ENCODE measurements at regions not wholly inside any gene's neighbourhood (a gene's known extent, or its start where the extent isn't known, plus 50 kb on each side); places are given as distances from the start of the nearest gene placed in this dataset.
"Not testable (repeated sequence)": the region's sequence is repeated elsewhere in the genome, so short reads cannot be mapped to it uniquely, and the experiment has no call there.

DNA sequence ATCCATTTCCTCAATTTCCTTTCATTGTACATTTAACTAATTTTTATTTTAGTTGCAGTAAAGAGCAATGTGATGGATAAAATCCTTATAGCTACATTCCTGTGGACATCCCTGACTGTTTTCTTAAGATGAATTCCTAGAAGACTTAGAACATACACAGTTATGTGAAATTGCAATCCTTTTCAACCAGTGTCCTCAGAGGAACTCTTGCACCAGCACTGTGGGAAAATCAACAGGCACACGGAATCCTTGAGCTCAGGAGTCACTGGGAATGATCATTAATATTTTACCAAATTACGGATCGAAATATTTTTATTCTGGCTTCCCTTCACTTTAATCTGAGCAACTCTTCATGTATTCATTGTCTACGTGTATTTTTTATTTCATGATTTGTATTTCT, 901.9 kb upstream of the WWC1 start:
- no peak for DNase-seq (ENCODE audit: low read depth in 4 of 4, low spot score in 3 of 4)

DNA sequence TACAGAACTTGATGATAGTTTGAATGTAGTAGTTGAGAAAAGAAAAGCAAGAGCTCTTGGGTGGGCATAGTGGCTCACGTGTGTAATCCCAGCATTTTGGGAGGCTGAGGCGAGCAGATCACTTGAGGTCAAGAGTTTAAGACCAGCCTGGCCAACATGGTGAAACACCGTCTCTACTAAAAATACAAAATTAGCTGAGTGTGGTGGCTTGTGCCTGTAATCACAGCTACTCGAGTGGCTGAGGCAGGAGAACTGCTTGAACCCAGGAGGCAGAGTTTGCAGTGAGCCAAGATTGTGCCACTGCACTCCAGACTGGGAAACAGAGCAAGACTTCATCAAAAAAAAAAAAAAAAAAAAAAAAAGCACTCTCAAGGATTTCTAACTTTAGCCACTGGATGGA, 900.2 kb upstream of the WWC1 start:
- not testable (repeated sequence) for DNase-seq (ENCODE audit: low read depth in 4 of 4, low spot score in 3 of 4)

DNA sequence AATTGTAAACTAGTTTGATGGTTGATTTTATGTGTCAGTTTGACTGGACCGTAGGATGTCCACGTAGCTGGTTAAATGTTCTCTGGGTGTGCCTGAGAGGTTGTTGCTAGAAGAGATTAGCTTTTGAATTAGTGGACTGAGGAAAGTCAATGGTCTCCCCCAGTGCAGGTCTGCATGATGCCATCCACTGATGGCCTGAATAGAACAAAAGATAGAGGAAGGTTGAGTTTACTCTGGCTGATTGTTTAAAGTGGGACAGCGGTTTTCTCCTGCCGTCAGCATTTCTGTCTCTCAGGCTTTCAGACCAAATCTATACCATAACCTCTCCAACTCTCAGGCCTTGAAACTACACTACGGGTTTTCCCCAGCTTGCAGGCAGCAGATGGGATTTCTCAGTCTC, 899.2 kb upstream of the WWC1 start:
- no peak for DNase-seq (ENCODE audit: low read depth in 4 of 4, low spot score in 3 of 4)

DNA sequence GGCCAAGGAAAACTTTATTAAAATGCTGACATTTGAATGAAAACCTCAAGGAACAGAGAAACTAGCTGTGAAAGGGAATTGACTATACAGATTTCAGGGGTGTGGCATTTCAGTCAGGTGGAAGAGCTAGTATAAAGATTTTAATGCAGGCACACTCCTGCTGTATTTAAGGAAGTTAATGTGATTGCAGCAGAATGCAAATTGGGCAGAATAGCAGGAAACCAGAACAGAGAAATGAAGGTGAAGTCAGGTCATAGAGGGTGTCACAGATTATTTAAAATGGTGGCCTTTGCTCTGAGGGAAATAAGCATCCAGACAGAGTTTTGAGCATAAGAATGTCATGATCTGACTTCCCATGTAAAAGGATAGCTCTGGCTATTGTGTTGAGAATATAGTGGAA, 898.1 kb upstream of the WWC1 start:
- no peak for DNase-seq (ENCODE audit: low read depth in 4 of 4, low spot score in 3 of 4)

DNA sequence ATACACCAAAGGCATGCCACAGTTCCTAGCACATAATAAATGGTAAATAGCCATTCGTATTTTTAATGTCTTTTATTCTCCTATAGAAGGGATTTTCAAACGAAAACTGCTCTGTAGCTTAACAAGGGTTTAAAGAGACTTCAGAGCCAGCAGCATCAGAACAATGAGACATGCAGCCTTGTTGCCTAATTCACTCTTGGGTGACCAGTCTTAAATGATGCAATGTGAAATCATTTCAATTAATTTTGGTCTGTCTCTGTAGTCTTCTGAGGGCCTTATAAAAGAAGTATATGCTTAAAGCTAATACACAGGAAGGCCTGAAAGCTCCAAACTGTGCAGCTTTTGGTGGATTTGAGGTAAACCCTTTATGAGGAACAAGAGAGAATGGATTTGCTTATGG, 888.8 kb upstream of the WWC1 start:
- DNase-seq (ENCODE audit: low read depth in 4 of 4, low spot score in 3 of 4): no peak

DNA sequence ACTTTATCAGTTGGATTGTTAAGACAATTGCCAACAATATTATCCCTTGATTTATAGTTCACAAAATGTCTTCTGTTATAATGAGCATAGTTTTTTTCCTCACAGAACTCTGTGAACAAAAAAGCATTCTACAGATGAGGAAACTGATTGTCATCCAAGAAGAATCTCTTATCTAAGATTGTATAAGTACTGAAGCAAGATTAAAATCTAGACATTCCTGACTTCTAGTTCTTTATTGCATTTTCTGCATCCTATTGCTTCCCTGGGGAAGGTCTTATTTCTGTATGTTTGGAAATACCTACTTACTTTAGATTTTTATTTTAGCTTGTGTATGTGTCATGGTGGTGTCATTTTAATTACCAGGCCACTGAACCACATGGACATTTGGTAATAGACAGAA, 884.9 kb upstream of the WWC1 start:
- DNase-seq (ENCODE audit: low read depth in 4 of 4, low spot score in 3 of 4): no peak

DNA sequence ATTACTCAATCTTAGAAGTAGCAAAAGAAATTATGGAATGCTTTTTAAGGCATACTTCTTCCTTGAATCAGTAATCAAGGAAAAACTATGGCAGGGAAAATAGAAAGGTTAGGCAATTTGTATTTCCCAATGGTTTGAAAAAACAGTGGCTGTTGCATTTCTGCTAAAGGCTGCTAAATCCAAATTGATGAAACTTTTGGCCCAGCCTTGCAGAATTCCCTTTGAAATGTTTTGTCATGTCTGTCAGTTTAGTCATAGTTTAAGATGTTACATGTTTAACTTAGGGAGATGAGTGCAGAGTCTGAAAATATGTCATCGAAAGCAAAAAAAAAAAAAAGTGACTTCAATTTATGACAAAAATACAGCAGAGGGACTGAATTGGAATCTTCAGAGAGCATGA, 878.9 kb upstream of the WWC1 start:
- no peak for DNase-seq (ENCODE audit: low read depth in 4 of 4, low spot score in 3 of 4)

DNA sequence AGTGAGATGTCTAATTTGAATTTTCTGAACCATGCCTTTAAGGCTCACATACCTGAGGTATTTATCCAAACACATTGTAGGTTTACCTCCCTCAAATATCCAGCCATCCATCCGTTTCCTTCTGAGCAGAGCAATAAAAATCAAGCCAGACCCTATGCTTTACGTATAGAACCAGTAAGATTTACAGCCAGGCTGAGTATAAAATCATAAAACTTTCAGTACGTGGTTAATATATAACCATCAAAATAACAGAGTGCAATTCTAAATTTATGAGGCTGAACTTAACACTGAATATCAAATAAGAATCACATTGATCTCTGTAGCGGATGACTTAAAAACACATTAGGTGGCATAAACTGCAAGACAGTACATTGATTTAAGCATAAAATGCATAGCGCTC, 877.9 kb upstream of the WWC1 start:
- DNase-seq (ENCODE audit: low read depth in 4 of 4, low spot score in 3 of 4): peak in 2 of 4 donors; percentile 5 to 18

DNA sequence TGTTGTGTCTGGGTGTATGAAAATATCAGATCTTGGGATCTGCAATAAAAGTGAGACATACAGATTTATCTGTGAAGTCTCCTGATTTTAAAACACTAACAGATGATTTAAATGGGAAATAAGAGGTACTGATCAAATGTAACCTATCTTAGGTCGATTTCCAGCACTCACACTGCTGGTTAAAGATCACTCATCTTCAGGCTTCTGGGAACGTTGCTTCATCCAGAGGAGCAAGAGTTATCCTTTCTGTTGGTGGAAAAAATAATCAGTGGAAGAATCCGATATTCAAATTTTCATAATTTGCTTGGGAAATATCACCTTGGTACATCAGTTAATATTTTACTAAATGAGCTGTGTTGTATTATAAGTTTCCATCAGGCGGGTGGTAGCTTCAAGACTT, 876.8 kb upstream of the WWC1 start:
- no peak for DNase-seq (ENCODE audit: low read depth in 4 of 4, low spot score in 3 of 4)

DNA sequence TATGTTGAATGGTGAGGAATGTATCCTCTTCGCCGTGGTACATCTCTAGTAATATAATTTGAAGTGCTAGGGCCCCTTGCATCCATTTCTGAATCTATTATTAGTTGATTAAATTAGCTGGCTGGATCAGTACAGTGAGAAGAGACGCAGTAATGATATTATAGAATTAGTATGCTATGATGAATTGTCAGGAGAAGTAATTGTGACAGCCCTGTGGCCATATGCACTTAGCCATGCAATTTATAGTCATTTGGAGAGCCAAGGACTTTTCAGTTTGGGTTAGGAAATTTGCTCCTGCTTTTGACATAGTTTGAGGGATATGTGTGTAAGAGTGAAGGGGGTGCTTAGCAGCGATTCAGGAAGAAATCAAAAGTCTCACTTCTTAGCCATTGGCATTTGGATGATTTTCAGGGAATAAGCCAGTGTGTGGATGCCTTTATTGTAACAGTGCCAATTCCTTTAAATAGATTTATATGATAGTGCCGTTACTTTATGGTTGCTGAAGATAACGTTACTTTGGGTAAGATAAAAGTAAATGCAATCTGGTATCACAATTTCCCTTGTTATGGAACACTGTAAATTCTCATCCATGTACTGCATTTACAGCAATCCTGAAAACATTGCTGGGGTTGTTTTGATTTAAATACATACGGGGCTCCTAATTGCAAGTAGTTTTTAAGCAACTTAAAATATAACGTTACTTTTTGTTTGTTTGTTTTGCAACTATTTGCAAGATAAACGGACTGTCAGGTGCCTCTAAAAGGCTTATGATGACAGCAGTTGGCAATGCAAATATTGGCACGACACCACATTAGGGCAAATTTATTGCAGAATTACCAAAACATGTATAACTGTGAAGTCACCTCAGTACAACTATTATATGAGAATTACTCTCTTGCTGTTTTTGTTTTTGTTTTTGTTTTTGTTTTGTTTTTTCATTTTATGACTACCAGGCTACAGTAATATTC, 875.4 kb upstream of the WWC1 start:
- no peak for DNase-seq (ENCODE audit: low read depth in 4 of 4, low spot score in 3 of 4)

DNA sequence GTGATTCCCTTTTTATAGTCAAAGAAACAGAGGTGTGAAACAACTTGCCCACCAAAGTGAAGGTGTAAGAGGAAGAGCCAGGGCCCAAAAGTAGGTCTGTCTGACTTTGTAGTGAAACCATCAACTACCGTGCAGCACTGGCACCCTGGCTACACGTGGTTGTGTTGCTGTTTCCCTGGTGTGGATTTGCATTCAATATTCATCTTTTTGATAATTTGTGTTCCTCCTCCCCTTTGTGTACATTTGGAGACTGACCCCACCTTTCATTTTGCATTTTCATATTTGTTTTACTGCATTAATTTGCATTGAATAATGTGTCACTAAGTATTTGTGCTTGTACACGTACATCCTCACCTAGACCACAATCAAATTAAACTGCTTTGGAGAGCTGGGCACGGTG, 873.8 kb upstream of the WWC1 start:
- no peak for DNase-seq (ENCODE audit: low read depth in 4 of 4, low spot score in 3 of 4)

DNA sequence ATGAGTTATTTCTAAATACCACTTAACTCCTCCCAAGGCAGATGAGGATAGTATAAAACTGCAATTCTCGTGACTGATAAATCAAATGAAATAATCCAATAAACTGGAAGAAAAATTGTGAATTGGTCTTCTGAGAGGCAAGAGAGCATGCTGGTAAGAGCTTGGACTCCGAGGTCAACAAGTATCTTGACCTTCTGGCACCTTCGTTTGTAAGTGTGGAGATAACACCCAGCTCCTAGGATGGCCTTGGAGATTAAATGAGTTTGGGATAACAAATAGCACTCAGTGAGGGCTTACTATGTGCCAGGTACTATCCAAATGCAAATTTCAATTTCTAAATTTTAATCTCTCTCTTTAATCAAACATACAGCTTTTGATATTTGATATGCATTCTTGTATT, 866.3 kb upstream of the WWC1 start:
- no peak for DNase-seq (ENCODE audit: low read depth in 4 of 4, low spot score in 3 of 4)

DNA sequence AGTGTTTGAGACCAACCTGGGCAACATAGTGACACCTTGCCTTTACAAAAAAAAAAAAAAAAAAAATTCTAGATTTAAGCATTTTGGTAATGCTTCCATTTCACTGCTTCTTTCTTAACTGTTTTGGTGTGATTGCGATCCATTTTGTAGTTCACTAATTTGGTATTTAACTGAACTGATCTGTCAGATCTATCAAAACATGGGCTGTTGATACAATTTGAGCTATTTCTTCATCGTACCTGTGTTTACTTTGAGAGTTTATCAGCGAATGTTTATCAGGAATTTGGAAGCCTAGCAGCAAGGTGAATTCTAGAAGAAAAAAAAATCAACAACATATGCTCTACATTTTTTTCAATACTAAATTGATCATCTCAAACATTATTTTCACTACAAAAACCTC, 864.9 kb upstream of the WWC1 start:
- no peak for DNase-seq (ENCODE audit: low read depth in 4 of 4, low spot score in 3 of 4)

DNA sequence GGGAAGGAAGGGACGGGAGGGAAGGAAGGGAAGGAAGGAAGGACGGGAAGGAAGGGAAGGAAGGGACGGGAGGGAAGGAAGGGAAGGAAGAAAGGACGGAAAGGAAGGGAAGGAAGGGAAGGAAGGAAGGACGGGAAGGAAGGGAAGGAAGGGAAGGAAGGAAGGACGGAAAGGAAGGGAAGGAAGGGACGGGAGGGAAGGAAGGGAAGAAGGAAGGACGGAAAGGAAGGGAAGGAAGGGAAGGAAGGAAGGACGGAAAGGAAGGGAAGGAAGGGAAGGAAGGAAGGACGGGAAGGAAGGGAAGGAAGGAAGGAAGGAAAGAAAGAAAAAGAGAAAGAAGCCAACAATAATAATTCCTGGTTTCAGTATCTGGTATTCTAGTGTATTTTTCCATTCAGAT, 863.8 kb upstream of the WWC1 start:
- not testable (repeated sequence) for DNase-seq (ENCODE audit: low read depth in 4 of 4, low spot score in 3 of 4)

DNA sequence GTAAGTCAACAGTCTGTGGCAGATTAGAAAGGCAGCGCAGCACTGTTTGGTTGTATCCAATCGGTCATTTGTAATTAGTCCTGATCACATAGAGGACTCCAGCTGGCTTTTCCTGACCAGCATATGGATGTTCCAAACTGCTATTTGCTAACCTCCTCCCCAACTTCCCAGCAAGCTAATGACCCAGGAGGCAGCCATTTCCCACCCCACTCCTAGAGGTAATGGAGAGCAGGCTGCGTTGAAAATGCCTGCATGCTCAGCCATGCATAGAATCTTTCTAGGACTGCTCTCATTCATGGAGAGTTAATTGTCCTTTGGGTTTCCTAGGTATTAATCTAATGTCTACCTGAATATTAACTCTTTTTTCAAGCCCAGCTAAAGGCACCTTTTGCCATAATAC, 850.6 kb upstream of the WWC1 start:
- DNase-seq (ENCODE audit: low read depth in 4 of 4, low spot score in 3 of 4): no peak

DNA sequence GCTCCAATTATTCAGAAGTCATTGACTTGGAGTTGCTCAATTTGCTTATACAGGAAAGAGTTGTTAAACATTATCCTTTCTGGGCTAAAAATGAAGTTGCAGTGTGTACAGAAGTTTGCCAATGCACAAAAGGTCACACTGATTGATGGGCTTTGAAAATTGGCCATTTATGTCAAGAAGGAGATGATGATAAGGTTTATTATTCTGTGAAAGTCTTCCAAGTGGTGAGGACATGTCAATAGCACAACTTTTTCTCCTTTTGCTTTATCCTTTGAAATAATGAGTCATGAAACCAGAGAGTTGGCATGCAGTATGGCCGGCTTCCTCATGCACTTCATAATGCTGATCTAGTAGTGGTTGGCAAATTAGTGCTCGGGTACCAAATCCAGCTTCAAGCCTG, 848.5 kb upstream of the WWC1 start:
- no peak for DNase-seq (ENCODE audit: low read depth in 4 of 4, low spot score in 3 of 4)

DNA sequence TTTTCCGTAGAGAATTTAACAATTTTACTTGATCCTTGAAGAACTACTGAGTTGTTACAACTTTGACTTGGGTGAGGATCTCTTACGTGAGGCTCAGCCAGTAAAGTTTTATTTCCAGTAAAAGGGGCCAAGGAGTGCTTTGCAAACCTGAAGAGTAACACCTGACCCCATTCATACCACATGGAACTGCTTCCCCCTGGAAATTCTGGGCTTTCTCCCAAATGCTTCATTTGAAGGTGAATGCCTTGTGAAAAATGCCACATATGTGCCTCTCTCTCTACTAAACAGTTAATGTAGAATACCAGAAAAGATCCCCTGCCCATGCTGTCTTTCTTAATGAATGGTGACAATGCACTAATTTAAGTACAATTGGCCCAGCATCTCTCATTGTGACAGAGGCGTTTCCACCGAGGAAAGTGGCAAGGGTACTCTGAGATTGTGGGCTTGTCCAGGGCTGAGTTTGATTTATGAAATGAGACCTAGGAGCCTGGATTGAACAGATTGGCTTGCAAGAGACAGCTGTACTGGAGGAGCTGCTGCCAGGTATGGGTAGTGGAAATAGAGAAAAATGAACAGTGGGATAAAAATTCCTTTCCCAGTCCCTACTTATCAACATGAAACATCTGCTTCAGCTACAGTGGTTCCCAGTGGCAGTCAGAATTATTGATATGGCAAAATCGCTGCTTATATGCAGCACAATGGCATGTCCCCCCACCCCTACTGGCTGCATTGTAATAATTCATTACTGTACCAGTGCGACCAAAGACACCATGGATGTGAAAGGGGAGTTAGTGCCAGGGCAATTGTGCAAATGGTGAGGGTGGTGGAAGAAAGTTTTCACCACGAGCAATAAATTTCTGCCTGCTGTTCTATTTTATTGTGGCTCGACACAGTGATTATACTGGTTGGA, 843.7 kb upstream of the WWC1 start:
- DNase-seq (ENCODE audit: low read depth in 4 of 4, low spot score in 3 of 4): no peak

DNA sequence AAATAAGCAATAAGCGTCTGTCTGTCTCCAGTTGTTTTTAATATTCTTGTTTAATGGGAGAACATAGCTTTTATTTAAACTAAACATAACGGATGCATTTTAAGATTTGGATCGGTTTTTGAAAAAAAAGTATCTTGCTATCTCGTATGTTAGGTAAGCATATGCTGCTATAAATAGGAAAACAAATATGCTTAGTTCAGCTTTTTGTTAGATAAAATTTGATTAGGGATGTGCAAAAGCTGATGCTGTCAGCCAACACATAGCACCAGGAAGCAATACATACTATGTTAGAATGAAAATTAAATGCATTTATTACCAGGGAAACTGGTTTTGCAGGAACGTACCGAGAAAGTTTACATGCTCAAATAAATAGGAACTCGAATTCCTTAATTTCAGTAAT, 843.1 kb upstream of the WWC1 start:
- no peak for DNase-seq (ENCODE audit: low read depth in 4 of 4, low spot score in 3 of 4)

DNA sequence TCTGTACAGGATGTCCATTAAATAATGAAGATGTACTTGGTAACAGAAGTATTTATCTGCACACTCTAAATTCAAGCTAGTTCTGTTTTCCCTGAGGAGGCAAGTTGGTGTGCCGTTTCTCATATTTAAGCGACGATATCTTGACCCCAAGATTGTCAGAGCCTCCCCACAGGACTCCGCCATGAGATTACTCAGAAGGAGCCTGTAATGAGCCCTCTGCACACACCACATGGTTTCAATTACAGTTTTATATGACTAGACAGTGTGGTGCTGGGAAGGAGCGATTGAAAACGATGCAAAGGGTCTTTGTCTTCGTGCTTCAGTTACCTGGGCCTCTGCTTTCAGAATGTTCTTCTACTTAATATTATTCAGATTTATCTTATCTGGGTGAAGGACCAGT, 840.4 kb upstream of the WWC1 start:
- no peak for DNase-seq (ENCODE audit: low read depth in 4 of 4, low spot score in 3 of 4)

DNA sequence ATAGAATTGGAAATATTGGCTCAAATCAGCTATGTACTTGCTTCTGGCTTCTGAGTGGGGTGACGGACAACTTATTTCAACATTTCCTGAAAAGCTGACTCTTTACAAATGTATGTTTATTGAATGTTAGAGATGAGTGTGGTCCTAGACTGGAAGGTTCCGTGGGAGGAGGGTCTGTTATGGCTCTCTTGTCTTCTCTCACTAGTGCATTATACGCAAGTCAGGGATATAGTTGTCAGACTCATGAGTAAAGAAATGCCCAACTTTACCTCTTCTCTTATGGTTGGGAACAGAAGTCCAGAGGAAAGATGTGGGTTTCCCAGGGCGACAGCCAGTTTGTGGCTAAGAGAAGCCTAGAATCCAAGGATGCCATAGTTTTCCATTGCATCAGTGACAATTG, 839.3 kb upstream of the WWC1 start:
- no peak for DNase-seq (ENCODE audit: low read depth in 4 of 4, low spot score in 3 of 4)

DNA sequence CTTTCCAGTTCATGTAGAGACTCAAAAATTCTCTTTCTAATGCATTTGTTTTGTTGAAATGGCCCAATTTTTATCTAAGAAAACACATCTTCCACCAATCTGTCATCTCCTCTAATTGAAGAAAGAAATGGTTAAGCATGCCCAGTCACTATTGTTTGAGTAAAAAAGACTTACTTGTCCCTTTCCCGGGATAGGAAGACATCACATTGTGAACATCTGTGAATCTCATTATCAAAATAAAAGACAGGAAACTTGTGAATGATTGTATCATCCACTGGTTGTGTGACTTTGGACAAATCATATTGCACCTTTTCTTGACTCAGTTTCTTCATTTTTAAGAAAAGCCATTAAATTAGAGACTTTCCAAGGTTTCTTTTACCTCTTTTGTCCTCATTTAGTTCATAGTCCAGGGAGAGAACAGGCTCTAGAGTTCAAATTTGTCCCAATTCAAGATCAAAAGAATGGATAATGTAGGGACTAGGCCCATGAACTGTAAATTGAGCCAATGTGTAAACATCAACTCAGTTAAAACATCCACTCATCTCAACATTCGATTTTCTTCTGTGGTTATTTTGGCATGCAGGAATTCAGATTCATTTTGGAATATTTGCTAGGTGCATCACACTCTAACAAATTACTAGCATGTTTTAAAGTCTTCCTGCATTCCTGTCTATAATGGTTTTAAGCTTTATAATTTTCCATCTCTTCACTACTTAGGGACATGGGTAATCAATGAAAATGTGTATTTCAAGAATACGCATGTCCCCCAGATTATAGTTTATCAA, 838.0 kb upstream of the WWC1 start:
- no peak for DNase-seq (ENCODE audit: low read depth in 4 of 4, low spot score in 3 of 4)
